Endothelial cell of umbilical vein (primary cell): ENCODE measurements at regions not wholly inside any gene's neighbourhood (a gene's known extent, or its start where the extent isn't known, plus 50 kb on each side); places are given as distances from the start of the nearest gene placed in this dataset.

Source experiments
- BruUV-seq: library from RNA; stranded (reverse); fragments of 400-500 nt; replicated peaks from 2 replicates; lab custom pipeline; 2021; lab: Mats Ljungman, UMichigan
- CTCF ChIA-PET: fragments of 300-600, 350-600 bp; sonication (Branson Sonifier 250); formaldehyde crosslinking; loops from one replicate; lab custom pipeline; 2021; ENCODE audit warnings: antibody characterized with exemption, inconsistent platforms; lab: Charles Lee
- POLR2A ChIA-PET: fragments of 300-600, 350-600 bp; sonication (Branson Sonifier 250); formaldehyde crosslinking; loops from one replicate; lab custom pipeline; 2021; ENCODE audit warnings: antibody characterized with exemption, inconsistent platforms; lab: Charles Lee
- DNase-seq: peaks from one replicate; pipeline ENCODE4 v3.0.0-alpha.2; 2011; ENCODE audit warnings: low read depth, low spot score
- FAIRE-seq: peaks from 2 replicates; lab custom pipeline; 2011; peaks lifted over from hg19 to GRCh38; lab: Jason Lieb, UNC
- H2AFZ ChIP-seq: 2 replicates; pipeline ENCODE4 v1.6.0; 2012; ENCODE audit warnings: low read depth, low read length, control low read depth, inconsistent platforms
- H3K27ac ChIP-seq: 2 replicates; pipeline ENCODE4 v1.5.1; 2011; ENCODE audit warnings: low read depth, mild to moderate bottlenecking, control low read depth, low read length, moderate library complexity; ENCODE audit not compliant: insufficient read depth
- H3K27me3 ChIP-seq, 2 experiments: 2 replicates each; pipeline versions ENCODE4 v1.6.0 to v1.6.1; 2011; ENCODE audit warnings: low read length in 2 of 2, mixed read lengths in 1 of 2; ENCODE audit not compliant: control insufficient read depth in 2 of 2, insufficient read depth in 2 of 2
- H3K36me3 ChIP-seq, 2 experiments: 2 replicates in 1 of 2; 3 replicates in 1 of 2; pipeline ENCODE4 v1.5.1; 2011; ENCODE audit warnings: low read length in 2 of 2, mild to moderate bottlenecking in 1 of 2, moderate library complexity in 1 of 2; ENCODE audit not compliant: control insufficient read depth in 2 of 2, insufficient read depth in 2 of 2; ENCODE audit errors: extremely low read depth in 1 of 2
- H3K4me1 ChIP-seq: 3 replicates; pipeline ENCODE4 v1.5.1; 2011; ENCODE audit warnings: mild to moderate bottlenecking, low read length; ENCODE audit not compliant: control insufficient read depth, insufficient read depth; ENCODE audit errors: extremely low read depth
- H3K4me2 ChIP-seq: 2 replicates; pipeline ENCODE4 v1.6.1; 2011; ENCODE audit warnings: low read length, control low read depth, mixed read lengths; ENCODE audit not compliant: insufficient read depth
- H3K4me3 ChIP-seq, 3 experiments: fragments of 200-600 bp in 1 of 3; sonication (generic), shearing (Covaris generic) in 1 of 3; replicated peaks in 1 of 3; 2 replicates each; pipeline ENCODE4 v1.5.1; 2011 to 2016; ENCODE audit warnings: control low read depth in 3 of 3, low read length in 3 of 3, mild to moderate bottlenecking in 2 of 3, inconsistent platforms in 1 of 3, low read depth in 1 of 3, moderate library complexity in 1 of 3; ENCODE audit not compliant: insufficient read depth in 1 of 3
- H3K79me2 ChIP-seq: 2 replicates; pipeline ENCODE4 v1.6.0; 2012; ENCODE audit warnings: low read length, inconsistent platforms; ENCODE audit not compliant: control insufficient read depth, insufficient read depth
- H3K9ac ChIP-seq: replicated peaks from 2 replicates; pipeline ENCODE3; 2011; ENCODE audit warnings: low read length, control low read depth; ENCODE audit not compliant: insufficient read depth; ENCODE audit errors: extremely low read depth
- H3K9me1 ChIP-seq: replicated peaks from 3 replicates; pipeline ENCODE4 v1.6.0; 2011; ENCODE audit warnings: mild to moderate bottlenecking, low read length; ENCODE audit not compliant: control insufficient read depth, insufficient read depth; ENCODE audit errors: extremely low read depth
- H3K9me3 ChIP-seq: replicated peaks from 2 replicates; pipeline ENCODE4 v1.5.1; 2012; ENCODE audit warnings: low read length, inconsistent platforms; ENCODE audit not compliant: control insufficient read depth, insufficient read depth
- H4K20me1 ChIP-seq: replicated peaks from 2 replicates; pipeline ENCODE3; 2011; ENCODE audit warnings: mild to moderate bottlenecking, low read length; ENCODE audit not compliant: control insufficient read depth, insufficient read depth; ENCODE audit errors: extremely low read depth
- EZH2 ChIP-seq: IDR thresholded peaks from 2 replicates; pipeline ENCODE4 v1.6.1; 2012; ENCODE audit warnings: borderline replicate concordance, low read depth, mild to moderate bottlenecking, moderate library complexity, low read length, inconsistent platforms; ENCODE audit not compliant: severe bottlenecking
- FOS ChIP-seq: IDR thresholded peaks from 2 replicates; pipeline ENCODE4 v1.6.1; 2011; ENCODE audit warnings: mild to moderate bottlenecking, low read length, moderate library complexity, borderline replicate concordance; ENCODE audit not compliant: insufficient read depth
- POLR2AphosphoS5 ChIP-seq: IDR thresholded peaks from 2 replicates; pipeline ENCODE4 v1.6.1; 2012; ENCODE audit warnings: low read depth, mild to moderate bottlenecking, control low read depth, low read length, moderate library complexity; ENCODE audit not compliant: insufficient read depth
- dilution Hi-C: fragments of 300-500 bp; cut with MboI; formaldehyde crosslinking; loops from one replicate; pipeline ENCODE4 v1.15.0; 2019; ENCODE audit warnings: low sequenced_read_pairs; ENCODE audit not compliant: extremely low pct_ligation_motif_present
- intact Hi-C: fragments of 100-400 bp; cut with micrococcal nuclease; formaldehyde crosslinking; loops from one replicate; pipeline ENCODE4 v1.10.0; 2022

GRCh38 chr3:115563984-115564383 is 59.3 kb upstream of the GAP43 start:
- Histone ChIP-seq H3K36me3 (no peaks in the 10 kb centered on the region), H3K27ac (no peak overlapping the region), H3K4me3 (no peak overlapping the region), H3K27me3 (peaks cover 0 to 5% of the 10 kb centered on the region in 2 experiments), H3K9ac (no peak overlapping the region), H3K4me1 (no peaks in the 10 kb centered on the region), H3K9me3 (no peaks in the 10 kb centered on the region), H4K20me1 (no peaks in the 10 kb centered on the region), H3K4me2 (no peak overlapping the region), H3K79me2 (no peaks in the 10 kb centered on the region), H2AFZ (no peak overlapping the region), H3K9me1 (no peaks in the 10 kb centered on the region)
- ChIA-PET CTCF (no interaction called here), POLR2A (no interaction called here)
- FAIRE-seq (no peak), DNase-seq (no peak)
- intact Hi-C loops (no loop called here), dilution Hi-C loops (no loop called here)
- no TSS peak for BruUV-seq
- TF ChIP-seq POLR2AphosphoS5 (no peak), EZH2 (no peak)

DNA sequence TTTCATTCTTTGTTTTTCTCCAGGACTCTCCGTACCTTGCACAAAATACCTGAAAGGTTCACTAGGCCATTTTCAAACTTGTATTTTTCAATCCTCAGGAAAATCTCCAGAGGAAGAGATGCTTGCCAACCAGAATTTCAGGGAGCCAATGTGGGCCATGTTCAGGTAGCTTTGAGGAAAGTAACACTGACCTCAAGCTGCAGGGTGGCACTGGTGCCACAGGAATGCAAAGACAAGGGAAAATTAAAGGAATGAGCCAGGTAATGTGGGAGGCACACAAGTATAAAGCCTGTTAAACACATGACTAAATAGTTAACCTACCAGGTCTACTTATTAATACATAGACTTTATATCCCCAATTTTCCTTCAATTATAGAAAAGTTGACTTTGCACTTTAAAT is 51.9 kb upstream of the GAP43 start:
- ChIA-PET CTCF (no interaction called here), POLR2A (no interaction called here)
- FAIRE-seq (no peak), DNase-seq (no peak)
- Histone ChIP-seq H3K79me2 (no peaks in the 10 kb centered on the region), H2AFZ (no peak overlapping the region), H3K27ac (no peak overlapping the region), H3K4me1 (no peaks in the 10 kb centered on the region), H3K9ac (no peak overlapping the region), H3K4me3 (no peak overlapping the region), H3K27me3 (peaks cover 0 to 2% of the 10 kb centered on the region in 2 experiments), H3K36me3 (no peaks in the 10 kb centered on the region), H3K9me1 (no peaks in the 10 kb centered on the region), H4K20me1 (no peaks in the 10 kb centered on the region), H3K9me3 (no peaks in the 10 kb centered on the region), H3K4me2 (no peak overlapping the region)
- TF ChIP-seq FOS, result no peak
- BruUV-seq, result no TSS peak
- dilution Hi-C loops (no loop called here), intact Hi-C loops (no loop called here)
